ENCODE measurements at regions not wholly inside any gene's neighbourhood (a gene's known extent, or its start where the extent isn't known, plus 50 kb on each side); places are given as distances from the start of the nearest gene placed in this dataset.
"Not testable (repeated sequence)": the region's sequence is repeated elsewhere in the genome, so short reads cannot be mapped to it uniquely, and the experiment has no call there.

- DNase-seq: no peak
These were observed 438.3 kb upstream of the SEL1L start for GRCh38 chr14:81971911-81972310.

GRCh38 chr14:81972601-81973000 lies 438.9 kb upstream of the SEL1L start:
- DNase-seq: no peak

GRCh38 chr14:81974543-81974942 lies 440.9 kb upstream of the SEL1L start:
- no peak for DNase-seq

GRCh38 chr14:81980601-81981306 lies 447.1 kb upstream of the SEL1L start:
- no peak for DNase-seq

- no peak for DNase-seq
These were observed 447.6 kb upstream of the SEL1L start for GRCh38 chr14:81981307-81981675.

- DNase-seq: no peak
These were observed 448.4 kb upstream of the SEL1L start for GRCh38 chr14:81982046-81982445.

GRCh38 chr14:81986005-81986404 lies 452.4 kb upstream of the SEL1L start:
- no peak for DNase-seq

- no peak for DNase-seq
These were observed 455.6 kb upstream of the SEL1L start for GRCh38 chr14:81989211-81989610.

- peak; percentile 36 for DNase-seq
These were observed 456.7 kb upstream of the SEL1L start for GRCh38 chr14:81990312-81990761.

GRCh38 chr14:81991998-81992397 lies 458.3 kb upstream of the SEL1L start:
- no peak for DNase-seq

- DNase-seq: no peak
These were observed 459.8 kb upstream of the SEL1L start for GRCh38 chr14:81993432-81993831.

GRCh38 chr14:82003426-82003825 lies 469.8 kb upstream of the SEL1L start:
- DNase-seq: no peak

GRCh38 chr14:82009076-82009475 lies 475.4 kb upstream of the SEL1L start:
- DNase-seq: no peak

- DNase-seq: no peak
These were observed 476.3 kb upstream of the SEL1L start for GRCh38 chr14:82009993-82010392.

- no peak for DNase-seq
These were observed 477.8 kb upstream of the SEL1L start for GRCh38 chr14:82011460-82011859.

- DNase-seq: no peak
These were observed 495.4 kb upstream of the SEL1L start for GRCh38 chr14:82029038-82029437.

GRCh38 chr14:82035397-82035796 lies 501.7 kb upstream of the SEL1L start:
- no peak for DNase-seq

GRCh38 chr14:82038066-82038465 lies 504.4 kb upstream of the SEL1L start:
- not testable (repeated sequence) for DNase-seq

GRCh38 chr14:82045339-82045738 lies 511.7 kb upstream of the SEL1L start:
- DNase-seq: no peak

GRCh38 chr14:82046512-82047226 lies 513.0 kb upstream of the SEL1L start:
- DNase-seq: no peak

- no peak for DNase-seq
These were observed 514.3 kb upstream of the SEL1L start for GRCh38 chr14:82047777-82048470.

- DNase-seq: peak; percentile 54
These were observed 519.1 kb upstream of the SEL1L start for GRCh38 chr14:82052778-82053177.

GRCh38 chr14:82055515-82056115 lies 522.0 kb upstream of the SEL1L start:
- DNase-seq: no peak

GRCh38 chr14:82060219-82060618 lies 526.6 kb upstream of the SEL1L start:
- DNase-seq: no peak
